IMR-90 (cell line): ENCODE measurements at regions not wholly inside any gene's neighbourhood (a gene's known extent, or its start where the extent isn't known, plus 50 kb on each side); places are given as distances from the start of the nearest gene placed in this dataset.

ENCODE experiments used
- CEBPB ChIP-seq: IDR thresholded peaks from 2 replicates; pipeline ENCODE4 v1.6.1; 2012; ENCODE audit warnings: low read depth, low read length, improper control_type of control experiment
- RAD21 ChIP-seq: IDR thresholded peaks from 2 replicates; pipeline ENCODE4 v1.6.1; 2012; ENCODE audit warnings: low read length, improper control_type of control experiment
- RCOR1 ChIP-seq: IDR thresholded peaks from 2 replicates; pipeline ENCODE4 v1.6.1; 2012; ENCODE audit warnings: mild to moderate bottlenecking, low read length, improper control_type of control experiment; ENCODE audit not compliant: insufficient replicate concordance
- TF ChIP-seq, protein P1 (sequence below): fragments of 150-350 bp; IDR thresholded peaks from 2 replicates; pipeline ENCODE4 v1.6.1; 2016; ENCODE audit warnings: low read depth, mild to moderate bottlenecking, low read length, moderate library complexity, borderline replicate concordance
- TF ChIP-seq, protein P2 (sequence below): conservative IDR thresholded peaks from 2 replicates; pipeline ENCODE4 v1.5.1; 2012; ENCODE audit warnings: mild to moderate bottlenecking, low read depth, low read length, improper control_type of control experiment

DNA sequence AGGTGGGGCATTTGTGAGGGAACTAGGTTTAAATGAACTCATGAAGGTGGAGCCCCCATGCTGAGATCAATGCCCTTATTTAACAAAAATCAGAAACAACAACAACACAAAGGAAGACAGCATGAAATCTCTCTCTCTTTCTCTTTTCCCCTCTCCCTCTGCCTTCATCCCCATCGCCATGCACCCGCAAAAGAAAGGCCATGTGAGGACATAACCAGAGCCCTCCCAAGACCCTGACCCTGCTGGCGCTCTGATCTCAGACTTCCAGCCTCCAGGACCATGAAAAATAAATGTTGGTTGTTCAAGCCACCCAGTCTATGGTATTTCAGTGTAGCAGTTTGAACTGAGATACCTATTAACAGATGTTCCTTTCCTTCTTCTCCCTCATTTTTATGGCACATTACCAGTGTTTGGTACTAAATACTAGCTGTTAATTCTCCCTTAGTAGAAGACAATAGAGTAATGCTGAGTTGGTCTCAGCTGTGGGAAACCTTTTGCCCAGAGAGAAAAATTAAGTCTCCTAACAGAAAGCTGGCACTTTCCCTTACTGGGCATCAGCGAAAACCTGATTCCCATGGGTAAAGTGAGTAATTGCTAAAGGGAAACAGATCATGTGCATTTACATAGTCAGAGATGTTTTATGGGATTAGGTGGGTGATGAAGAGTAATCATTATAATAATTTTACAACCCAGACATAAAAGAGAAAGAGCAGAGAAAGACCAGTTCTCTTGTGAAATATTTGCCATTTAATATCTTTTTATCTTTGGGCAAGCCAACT, 264.0 kb upstream of the PLEKHG7 start:
- TF ChIP-seq, protein P1, sequence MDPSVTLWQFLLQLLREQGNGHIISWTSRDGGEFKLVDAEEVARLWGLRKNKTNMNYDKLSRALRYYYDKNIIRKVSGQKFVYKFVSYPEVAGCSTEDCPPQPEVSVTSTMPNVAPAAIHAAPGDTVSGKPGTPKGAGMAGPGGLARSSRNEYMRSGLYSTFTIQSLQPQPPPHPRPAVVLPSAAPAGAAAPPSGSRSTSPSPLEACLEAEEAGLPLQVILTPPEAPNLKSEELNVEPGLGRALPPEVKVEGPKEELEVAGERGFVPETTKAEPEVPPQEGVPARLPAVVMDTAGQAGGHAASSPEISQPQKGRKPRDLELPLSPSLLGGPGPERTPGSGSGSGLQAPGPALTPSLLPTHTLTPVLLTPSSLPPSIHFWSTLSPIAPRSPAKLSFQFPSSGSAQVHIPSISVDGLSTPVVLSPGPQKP: no peak
- TF ChIP-seq RAD21 (no peak), CEBPB (no peak), RCOR1 (no peak)
- TF ChIP-seq, protein P2, sequence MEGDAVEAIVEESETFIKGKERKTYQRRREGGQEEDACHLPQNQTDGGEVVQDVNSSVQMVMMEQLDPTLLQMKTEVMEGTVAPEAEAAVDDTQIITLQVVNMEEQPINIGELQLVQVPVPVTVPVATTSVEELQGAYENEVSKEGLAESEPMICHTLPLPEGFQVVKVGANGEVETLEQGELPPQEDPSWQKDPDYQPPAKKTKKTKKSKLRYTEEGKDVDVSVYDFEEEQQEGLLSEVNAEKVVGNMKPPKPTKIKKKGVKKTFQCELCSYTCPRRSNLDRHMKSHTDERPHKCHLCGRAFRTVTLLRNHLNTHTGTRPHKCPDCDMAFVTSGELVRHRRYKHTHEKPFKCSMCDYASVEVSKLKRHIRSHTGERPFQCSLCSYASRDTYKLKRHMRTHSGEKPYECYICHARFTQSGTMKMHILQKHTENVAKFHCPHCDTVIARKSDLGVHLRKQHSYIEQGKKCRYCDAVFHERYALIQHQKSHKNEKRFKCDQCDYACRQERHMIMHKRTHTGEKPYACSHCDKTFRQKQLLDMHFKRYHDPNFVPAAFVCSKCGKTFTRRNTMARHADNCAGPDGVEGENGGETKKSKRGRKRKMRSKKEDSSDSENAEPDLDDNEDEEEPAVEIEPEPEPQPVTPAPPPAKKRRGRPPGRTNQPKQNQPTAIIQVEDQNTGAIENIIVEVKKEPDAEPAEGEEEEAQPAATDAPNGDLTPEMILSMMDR: no peak
